ENCODE measurements at regions not wholly inside any gene's neighbourhood (a gene's known extent, or its start where the extent isn't known, plus 50 kb on each side); places are given as distances from the start of the nearest gene placed in this dataset.

DNA sequence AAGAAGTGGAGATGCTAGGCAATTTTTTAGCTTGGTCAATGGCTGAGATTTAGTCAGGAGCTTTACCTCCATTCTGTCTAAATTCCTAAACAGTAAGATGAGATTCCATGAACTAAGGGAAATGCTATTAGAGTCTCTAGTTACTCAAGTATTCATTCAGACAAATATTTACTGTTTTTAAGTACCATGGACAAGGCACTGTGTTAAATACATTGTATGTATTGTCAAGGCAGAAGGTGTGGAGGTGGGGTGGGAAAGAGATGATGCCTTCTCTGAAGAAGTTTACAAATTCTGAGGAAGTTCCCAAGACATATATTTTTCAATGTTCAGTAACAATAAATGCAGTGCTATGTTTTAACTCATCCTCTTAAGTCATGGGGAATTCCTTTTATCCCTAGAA lies 459.9 kb upstream of the NMUR2 start:
- TF ChIP-seq ZNF518A (tag by site-specific recombination; conservative IDR thresholded peaks at IDR 0.05; ENCODE audit: low read depth) (no peak), CTCF (tag by site-specific recombination; IDR thresholded peaks at IDR 0.05) (no peak), ZBTB10 (tag by site-specific recombination; IDR thresholded peaks at IDR 0.05) (no peak), ZBTB21 (tag by site-specific recombination; IDR thresholded peaks at IDR 0.05) (no peak), ZNF510 (tag by site-specific recombination; IDR thresholded peaks at IDR 0.05; ENCODE audit: insufficient replicate concordance) (no peak), KLF1 (tag by site-specific recombination; IDR thresholded peaks at IDR 0.05) (no peak), REPIN1 (tag by site-specific recombination; IDR thresholded peaks at IDR 0.05; ENCODE audit: low read depth) (no peak), REST (tag by site-specific recombination; IDR thresholded peaks at IDR 0.05) (peak; percentile 83), ZNF280D (tag by site-specific recombination; IDR thresholded peaks at IDR 0.05) (no peak), ZNF423 (tag by site-specific recombination; IDR thresholded peaks at IDR 0.05) (no peak), SCRT1 (tag by site-specific recombination; IDR thresholded peaks at IDR 0.05; ENCODE audit: borderline replicate concordance) (no peak), ZNF138 (tag by site-specific recombination; IDR thresholded peaks at IDR 0.05; ENCODE audit: borderline replicate concordance) (no peak)
- TF ChIP-seq, protein P1, sequence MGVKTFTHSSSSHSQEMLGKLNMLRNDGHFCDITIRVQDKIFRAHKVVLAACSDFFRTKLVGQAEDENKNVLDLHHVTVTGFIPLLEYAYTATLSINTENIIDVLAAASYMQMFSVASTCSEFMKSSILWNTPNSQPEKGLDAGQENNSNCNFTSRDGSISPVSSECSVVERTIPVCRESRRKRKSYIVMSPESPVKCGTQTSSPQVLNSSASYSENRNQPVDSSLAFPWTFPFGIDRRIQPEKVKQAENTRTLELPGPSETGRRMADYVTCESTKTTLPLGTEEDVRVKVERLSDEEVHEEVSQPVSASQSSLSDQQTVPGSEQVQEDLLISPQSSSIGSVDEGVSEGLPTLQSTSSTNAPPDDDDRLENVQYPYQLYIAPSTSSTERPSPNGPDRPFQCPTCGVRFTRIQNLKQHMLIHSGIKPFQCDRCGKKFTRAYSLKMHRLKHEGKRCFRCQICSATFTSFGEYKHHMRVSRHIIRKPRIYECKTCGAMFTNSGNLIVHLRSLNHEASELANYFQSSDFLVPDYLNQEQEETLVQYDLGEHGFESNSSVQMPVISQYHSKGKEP (tag by site-specific recombination; IDR thresholded peaks at IDR 0.05), result no peak
